GM13976 (cell line): ENCODE measurements at regions not wholly inside any gene's neighbourhood (a gene's known extent, or its start where the extent isn't known, plus 50 kb on each side); places are given as distances from the start of the nearest gene placed in this dataset.

ENCODE experiments used
- DNase-seq: peaks from one replicate; pipeline ENCODE4 v3.0.0; 2012; ENCODE audit warnings: low spot score
- in situ Hi-C: fragments of 300-500 bp; cut with MboI; formaldehyde crosslinking; loops from one replicate; pipeline ENCODE4 v1.12.0; 2022; ENCODE audit warnings: low sequenced_read_pairs, mixed read lengths, inconsistent platforms; ENCODE audit not compliant: unreplicated experiment
- TF ChIP-seq, protein P1 (sequence below): IDR thresholded peaks from 2 replicates; pipeline ENCODE4 v1.5.1; 2012; ENCODE audit warnings: borderline replicate concordance, mild to moderate bottlenecking; ENCODE audit not compliant: insufficient read depth; ENCODE audit errors: extremely low read depth, missing control alignments, control extremely low read depth

DNA sequence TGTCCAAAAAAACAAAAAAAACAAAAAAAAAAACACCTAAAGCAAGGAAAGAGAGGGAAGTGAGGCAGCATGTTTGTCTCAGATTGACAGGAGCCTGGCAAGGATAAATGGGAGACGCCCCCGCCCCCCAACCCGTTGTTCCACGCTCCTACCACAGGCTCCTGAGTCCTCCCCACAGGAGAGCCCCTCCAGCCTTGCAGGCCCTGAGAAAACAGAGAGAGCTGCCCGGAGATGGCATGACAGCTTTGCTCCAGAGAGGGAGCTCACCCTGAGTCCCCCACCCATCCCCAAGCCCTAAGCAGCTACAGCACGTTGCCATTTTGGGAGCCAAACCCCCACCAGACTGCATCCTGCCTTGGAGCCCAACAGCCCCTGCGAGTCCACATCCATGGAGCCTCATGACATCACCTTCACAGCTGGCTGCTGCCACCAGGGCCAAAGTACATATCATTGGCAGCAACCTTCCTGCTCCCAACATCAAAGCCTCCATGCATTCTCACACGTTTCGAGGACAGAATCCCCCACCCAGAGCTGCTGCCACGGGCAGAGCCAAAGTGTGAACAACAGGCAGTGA lies 1283.3 kb downstream of the TYW1 start:
- in situ Hi-C loops = no loop called here
- no peak for DNase-seq
- TF ChIP-seq, protein P1, sequence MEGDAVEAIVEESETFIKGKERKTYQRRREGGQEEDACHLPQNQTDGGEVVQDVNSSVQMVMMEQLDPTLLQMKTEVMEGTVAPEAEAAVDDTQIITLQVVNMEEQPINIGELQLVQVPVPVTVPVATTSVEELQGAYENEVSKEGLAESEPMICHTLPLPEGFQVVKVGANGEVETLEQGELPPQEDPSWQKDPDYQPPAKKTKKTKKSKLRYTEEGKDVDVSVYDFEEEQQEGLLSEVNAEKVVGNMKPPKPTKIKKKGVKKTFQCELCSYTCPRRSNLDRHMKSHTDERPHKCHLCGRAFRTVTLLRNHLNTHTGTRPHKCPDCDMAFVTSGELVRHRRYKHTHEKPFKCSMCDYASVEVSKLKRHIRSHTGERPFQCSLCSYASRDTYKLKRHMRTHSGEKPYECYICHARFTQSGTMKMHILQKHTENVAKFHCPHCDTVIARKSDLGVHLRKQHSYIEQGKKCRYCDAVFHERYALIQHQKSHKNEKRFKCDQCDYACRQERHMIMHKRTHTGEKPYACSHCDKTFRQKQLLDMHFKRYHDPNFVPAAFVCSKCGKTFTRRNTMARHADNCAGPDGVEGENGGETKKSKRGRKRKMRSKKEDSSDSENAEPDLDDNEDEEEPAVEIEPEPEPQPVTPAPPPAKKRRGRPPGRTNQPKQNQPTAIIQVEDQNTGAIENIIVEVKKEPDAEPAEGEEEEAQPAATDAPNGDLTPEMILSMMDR = no peak

DNA sequence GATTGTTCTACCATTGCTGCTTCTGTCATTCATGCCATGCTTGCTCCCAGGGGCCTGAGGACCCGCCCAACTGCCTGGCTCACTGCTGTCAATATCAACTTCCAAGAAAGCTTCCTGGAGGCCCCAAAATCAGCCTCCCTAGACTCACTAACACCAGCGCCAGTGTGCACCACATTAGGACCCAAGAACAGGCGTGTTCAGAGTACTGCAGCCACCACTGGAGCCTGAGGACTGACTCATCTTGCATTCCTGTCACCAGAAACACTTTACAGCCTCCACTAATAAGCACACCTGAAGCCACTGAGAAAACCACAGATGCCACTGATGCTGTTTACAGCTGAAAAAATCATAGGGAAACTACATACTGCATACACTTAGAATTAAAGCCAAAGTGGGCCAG lies 1284.3 kb downstream of the TYW1 start:
- DNase-seq = no peak
- TF ChIP-seq, protein P1 = no peak
- in situ Hi-C loops = no loop called here

DNA sequence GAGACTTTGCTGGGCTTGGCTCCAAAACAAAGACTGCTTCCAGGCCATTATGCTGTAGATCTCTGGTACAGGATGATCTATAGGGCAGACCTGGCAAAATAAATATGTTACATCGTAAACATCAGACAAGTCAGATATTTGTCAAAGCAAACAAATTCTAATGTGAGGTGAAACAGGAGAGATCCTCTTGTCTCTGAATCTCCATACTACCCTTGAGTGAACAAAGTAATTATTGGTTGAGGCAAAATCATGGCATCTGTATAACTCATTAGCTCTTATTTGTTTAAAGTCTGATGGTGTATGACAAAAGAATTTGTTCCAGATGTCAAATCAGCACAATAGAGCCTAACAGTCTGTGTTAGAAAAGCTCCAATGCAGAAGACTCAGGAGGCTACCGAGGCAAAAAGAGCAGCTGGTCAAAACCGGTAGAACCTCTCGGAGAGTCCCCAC lies 1291.5 kb downstream of the TYW1 start:
- TF ChIP-seq, protein P1 = no peak
- no peak for DNase-seq
- in situ Hi-C loops = no loop called here

DNA sequence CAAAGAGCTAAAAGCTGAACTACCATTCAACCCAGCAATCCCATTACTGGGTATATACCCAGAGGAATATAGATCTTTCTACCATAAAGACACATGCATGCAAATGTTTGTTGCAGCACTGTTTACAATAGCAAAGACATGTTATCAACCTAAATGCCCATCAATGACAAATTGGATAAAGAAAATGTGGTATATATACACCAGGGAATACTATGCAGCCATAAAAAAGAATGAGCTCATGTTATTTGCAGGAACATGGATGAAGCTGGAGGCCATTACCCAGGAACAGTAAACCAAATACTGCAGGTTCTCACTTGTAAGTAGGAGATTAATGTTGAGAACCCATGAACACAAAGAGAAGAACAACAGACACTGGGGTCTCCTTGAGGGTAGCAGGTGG lies 1295.1 kb downstream of the TYW1 start:
- in situ Hi-C loops = no loop called here
- DNase-seq = no peak
- TF ChIP-seq, protein P1 = no peak

DNA sequence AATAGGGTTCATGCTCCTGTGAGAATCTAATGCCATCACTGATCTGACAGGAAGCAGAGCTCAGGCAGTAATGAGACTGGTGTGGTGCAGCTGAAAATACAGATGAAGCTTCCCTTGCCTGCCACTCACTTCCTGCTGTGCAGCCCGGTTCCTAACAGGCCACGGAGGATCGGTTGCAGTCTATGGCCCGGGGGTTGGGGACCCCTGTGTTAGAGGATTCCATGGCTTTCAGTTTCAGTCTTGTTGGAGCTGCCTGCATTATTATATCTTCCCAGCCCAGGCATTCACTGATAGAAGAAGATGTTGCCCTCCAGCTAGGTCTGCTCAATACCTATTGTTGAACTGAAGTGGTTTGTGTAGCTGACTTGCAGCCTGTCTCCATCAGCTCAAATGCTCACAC lies 1298.8 kb downstream of the TYW1 start:
- no peak for DNase-seq
- TF ChIP-seq, protein P1 = no peak
- in situ Hi-C loops = no loop called here

DNA sequence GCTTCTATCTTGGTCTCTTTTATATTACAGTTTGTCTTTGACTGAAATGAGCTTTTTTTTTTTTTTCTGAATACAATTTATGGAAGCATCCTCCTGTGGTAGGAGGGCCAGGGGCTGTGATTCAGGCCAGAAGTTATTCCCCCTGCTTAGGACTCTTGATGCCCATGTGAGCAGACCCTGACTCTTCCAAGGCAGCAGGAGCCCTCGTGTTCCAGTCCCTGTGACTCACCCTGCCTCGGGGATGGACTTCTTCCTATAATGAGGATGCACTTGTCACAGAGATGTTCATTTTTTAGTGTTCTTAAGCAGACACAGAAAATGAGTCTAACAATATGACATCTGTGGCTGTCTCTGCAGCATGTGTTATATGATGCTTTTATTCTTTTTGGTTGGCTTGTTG lies 1293.7 kb upstream of the AUTS2 start:
- TF ChIP-seq, protein P1 = no peak
- in situ Hi-C loops = no loop called here

More for the DNA sequence above, 1293.7 kb upstream of the AUTS2 start:
- no peak for DNase-seq
